HFFc6 (cell line): ENCODE measurements at regions not wholly inside any gene's neighbourhood (a gene's known extent, or its start where the extent isn't known, plus 50 kb on each side); places are given as distances from the start of the nearest gene placed in this dataset.

Experiments used
- DNase-seq: peaks from one replicate; pipeline ENCODE4 v3.0.0-alpha.2; 2018
- H3K27ac Mint-ChIP-seq: 2 replicates; pipeline ENCODE4 v1.8.0; 2020; ENCODE audit warnings: mild to moderate bottlenecking, mixed read lengths
- H3K27me3 Mint-ChIP-seq: 2 replicates; pipeline ENCODE4 v1.8.0; 2021; ENCODE audit warnings: mild to moderate bottlenecking, moderate library complexity, mixed read lengths; ENCODE audit not compliant: insufficient read depth
- H3K36me3 Mint-ChIP-seq: 2 replicates; pipeline ENCODE4 v1.8.0; 2021; ENCODE audit warnings: low read depth, mixed read lengths
- H3K4me1 Mint-ChIP-seq: 2 replicates; pipeline ENCODE4 v1.8.0; 2020; ENCODE audit warnings: low read depth, mixed read lengths
- H3K4me3 Mint-ChIP-seq: 2 replicates; pipeline ENCODE4 v1.8.0; 2020; ENCODE audit warnings: mild to moderate bottlenecking, moderate library complexity, mixed read lengths
- H3K9me3 Mint-ChIP-seq: 2 replicates; pipeline ENCODE4 v1.8.0; 2020; ENCODE audit warnings: mild to moderate bottlenecking, mixed read lengths
- CTCF ChIP-seq: fragments of 200-600 bp; sonication (generic); IDR thresholded peaks from 2 replicates; pipeline ENCODE4 v1.5.0; 2021; ENCODE audit warnings: antibody characterized with exemption, mild to moderate bottlenecking

DNA sequence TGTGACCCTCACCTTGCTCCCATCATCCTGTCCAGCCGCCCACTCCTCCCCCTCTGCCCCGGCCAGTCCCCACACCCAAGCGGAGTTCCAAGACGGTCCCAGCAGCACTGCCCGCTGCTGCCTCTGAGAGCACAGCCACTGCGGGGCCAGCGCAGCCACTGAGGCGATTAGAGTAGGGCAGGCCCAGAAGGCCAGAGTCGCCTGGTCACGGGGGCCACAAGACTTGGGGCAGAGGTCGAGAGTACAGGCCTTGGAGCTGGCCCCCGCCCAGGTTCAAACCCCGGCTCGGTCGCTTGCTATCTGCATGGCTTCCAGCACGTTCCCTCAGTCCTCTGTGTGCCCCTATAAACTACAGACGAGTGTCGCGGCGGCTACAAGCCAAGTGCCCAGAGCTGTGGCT is 53.2 kb upstream of the ADRA2C start:
- no peak for TF ChIP-seq CTCF

DNA sequence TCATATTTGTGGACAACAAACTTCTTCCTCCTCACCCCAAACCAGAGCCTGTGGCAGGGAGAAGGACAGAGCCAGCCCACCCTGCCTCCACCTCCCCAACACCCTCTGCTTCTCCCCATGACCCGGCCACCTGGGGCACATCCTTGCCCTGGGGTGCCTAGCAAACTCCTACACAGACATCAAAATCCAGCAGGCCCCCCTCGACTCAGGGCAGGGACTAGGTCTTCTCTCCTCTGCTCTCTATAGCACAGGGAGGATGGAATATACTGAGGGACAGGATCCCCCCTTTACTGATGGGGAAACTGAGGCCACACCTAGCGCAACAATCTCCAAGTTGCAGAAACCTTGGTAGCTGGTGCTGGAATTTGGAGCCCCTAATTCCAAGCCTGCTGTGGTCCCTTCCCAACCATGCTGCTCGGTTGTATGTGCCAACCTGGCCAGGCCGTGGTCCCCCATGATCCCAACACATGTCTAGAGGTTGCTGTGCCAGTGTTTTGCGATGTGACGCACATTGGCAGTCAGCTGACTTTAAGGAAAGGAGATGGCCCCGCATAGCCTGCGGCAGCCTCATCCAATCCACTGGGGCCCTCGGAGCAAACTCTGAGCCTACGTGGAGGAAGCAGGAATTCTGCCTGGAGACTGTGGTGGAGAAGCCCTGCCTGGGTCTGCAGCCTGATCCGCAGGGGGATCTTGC is 53.9 kb upstream of the ADRA2C start:
- Mint-ChIP-seq H3K4me1 (peaks cover 6% of the 10 kb centered on the region; the same call in 1 of the 2 replicates), H3K36me3 (no peaks in the 10 kb centered on the region), H3K9me3 (no peaks in the 10 kb centered on the region), H3K27me3 (peaks cover 33% of the 10 kb centered on the region), H3K27ac (no peak overlapping the region), H3K4me3 (no peak overlapping the region)
- no peak for DNase-seq
- TF ChIP-seq CTCF, result no peak

More for the DNA sequence above, 53.2 kb upstream of the ADRA2C start:
- DNase-seq, result no peak
- Mint-ChIP-seq H3K36me3 (no peaks in the 10 kb centered on the region), H3K27ac (no peak overlapping the region), H3K4me1 (no peaks in the 10 kb centered on the region), H3K4me3 (no peak overlapping the region), H3K27me3 (peaks cover 28% of the 10 kb centered on the region), H3K9me3 (peaks cover 4% of the 10 kb centered on the region)

- Mint-ChIP-seq H3K27ac (no peak overlapping the region), H3K27me3 (peaks cover 34% of the 10 kb centered on the region), H3K4me3 (no peak overlapping the region), H3K36me3 (no peaks in the 10 kb centered on the region), H3K9me3 (no peaks in the 10 kb centered on the region), H3K4me1 (peaks cover 7% of the 10 kb centered on the region; the same call in 1 of the 2 replicates)
- TF ChIP-seq CTCF, result no peak
- DNase-seq, result no peak
Observed at GRCh38 chr4:3711183-3712111, 54.7 kb upstream of the ADRA2C start.

GRCh38 chr4:3710451-3711182 is 55.6 kb upstream of the ADRA2C start:
- Mint-ChIP-seq H3K9me3 (no peaks in the 10 kb centered on the region), H3K27me3 (peaks cover 36% of the 10 kb centered on the region), H3K4me3 (no peak overlapping the region), H3K27ac (no peak overlapping the region), H3K4me1 (peaks cover 7% of the 10 kb centered on the region; the same call in 1 of the 2 replicates), H3K36me3 (no peaks in the 10 kb centered on the region)
- no peak for DNase-seq
- no peak for TF ChIP-seq CTCF

DNA sequence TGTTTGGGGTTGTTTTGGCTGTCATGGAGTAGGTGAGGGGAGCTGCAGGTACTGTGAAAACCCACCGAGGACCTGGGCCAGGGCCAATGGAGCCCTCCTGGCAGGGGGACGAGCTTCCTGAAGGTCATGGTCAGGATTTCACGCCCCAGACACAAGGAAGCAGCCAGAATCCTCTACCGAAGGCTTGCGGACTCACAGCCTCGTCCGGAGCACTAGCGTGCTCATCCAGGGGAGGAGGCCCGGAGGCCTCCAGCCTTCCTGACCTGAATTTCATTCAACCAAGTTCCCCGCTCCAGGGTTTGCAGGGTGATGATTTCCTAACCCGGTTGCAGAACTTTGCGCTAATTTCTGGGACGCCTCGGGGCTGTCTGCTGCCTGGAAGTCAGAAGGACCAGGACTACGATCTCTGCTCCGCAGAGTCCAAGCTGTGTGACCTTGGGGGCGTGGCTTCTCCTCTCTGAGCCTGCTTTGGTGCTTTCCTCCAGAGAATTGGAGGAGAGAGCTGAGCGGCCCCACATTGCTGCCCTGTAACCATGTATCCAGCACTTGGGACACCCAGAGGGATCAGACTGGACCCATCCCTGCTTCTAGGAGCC is 56.2 kb upstream of the ADRA2C start:
- peaks cover 7% of the 10 kb centered on the region; the same call in 1 of the 2 replicates for H3K4me1 Mint-ChIP-seq
- no peaks in the 10 kb centered on the region for H3K9me3 Mint-ChIP-seq
- no peak for TF ChIP-seq CTCF
- peaks cover 43% of the 10 kb centered on the region for H3K27me3 Mint-ChIP-seq
- no peaks in the 10 kb centered on the region for H3K36me3 Mint-ChIP-seq
- H3K27ac Mint-ChIP-seq, result no peak overlapping the region
- DNase-seq, result no peak
- no peak overlapping the region for H3K4me3 Mint-ChIP-seq
